ENCODE measurements at regions not wholly inside any gene's neighbourhood (a gene's known extent, or its start where the extent isn't known, plus 50 kb on each side); places are given as distances from the start of the nearest gene placed in this dataset.

GRCh38 chr12:93134175-93134890 is 205.2 kb upstream of the EEA1 start:
- no peak for DNase-seq (ENCODE audit: low read depth in 2 of 2)

- DNase-seq (ENCODE audit: low read depth in 2 of 2): no peak
Measured at GRCh38 chr12:93134893-93135285, 205.8 kb upstream of the EEA1 start.

- DNase-seq (ENCODE audit: low read depth in 2 of 2): no peak
Measured at GRCh38 chr12:93135286-93136239, 206.5 kb upstream of the EEA1 start.

GRCh38 chr12:93136253-93137055 is 207.4 kb upstream of the EEA1 start:
- DNase-seq (ENCODE audit: low read depth in 2 of 2): no peak

- DNase-seq (ENCODE audit: low read depth in 2 of 2): no peak
Measured at GRCh38 chr12:93137656-93138612, 208.8 kb upstream of the EEA1 start.

- DNase-seq (ENCODE audit: low read depth in 2 of 2): no peak
Measured at GRCh38 chr12:93139028-93139665, 210.1 kb upstream of the EEA1 start.

- no peak for DNase-seq (ENCODE audit: low read depth in 2 of 2)
Measured at GRCh38 chr12:93140325-93140724, 211.2 kb upstream of the EEA1 start.

GRCh38 chr12:93140801-93141200 is 211.7 kb upstream of the EEA1 start:
- DNase-seq (ENCODE audit: low read depth in 2 of 2): no peak

GRCh38 chr12:93142881-93143280 is 213.8 kb upstream of the EEA1 start:
- DNase-seq (ENCODE audit: low read depth in 2 of 2): no peak

- no peak for DNase-seq (ENCODE audit: low read depth in 2 of 2)
Measured at GRCh38 chr12:93144109-93144508, 215.0 kb upstream of the EEA1 start.

- DNase-seq (ENCODE audit: low read depth in 2 of 2): no peak
Measured at GRCh38 chr12:93145086-93145485, 216.0 kb upstream of the EEA1 start.

GRCh38 chr12:93146263-93146939 is 217.3 kb upstream of the EEA1 start:
- no peak for DNase-seq (ENCODE audit: low read depth in 2 of 2)

- no peak for DNase-seq (ENCODE audit: low read depth in 2 of 2)
Measured at GRCh38 chr12:93146970-93147369, 217.9 kb upstream of the EEA1 start.

GRCh38 chr12:93148412-93148811 is 219.3 kb upstream of the EEA1 start:
- no peak for DNase-seq (ENCODE audit: low read depth in 2 of 2)

- DNase-seq (ENCODE audit: low read depth in 2 of 2): no peak
Measured at GRCh38 chr12:93149229-93149628, 220.1 kb upstream of the EEA1 start.

GRCh38 chr12:93151079-93151762 is 222.1 kb upstream of the EEA1 start:
- DNase-seq (ENCODE audit: low read depth in 2 of 2): no peak

GRCh38 chr12:93152617-93153016 is 223.5 kb upstream of the EEA1 start:
- DNase-seq (ENCODE audit: low read depth in 2 of 2): no peak

- no peak for DNase-seq (ENCODE audit: low read depth in 2 of 2)
Measured at GRCh38 chr12:93153321-93153720, 224.2 kb upstream of the EEA1 start.

- DNase-seq (ENCODE audit: low read depth in 2 of 2): no peak
Measured at GRCh38 chr12:93154096-93154728, 223.5 kb upstream of the NUDT4 start.

All from stimulated activated CD4-positive, alpha-beta T cell treated with anti-CD3 and anti-CD28 coated beads, Interleukin-12 subunit alpha, Interleukin-12 subunit beta, amount 100 ng/mL, for 24 hours (primary cell).